B cell (primary cell): ENCODE measurements at regions not wholly inside any gene's neighbourhood (a gene's known extent, or its start where the extent isn't known, plus 50 kb on each side); places are given as distances from the start of the nearest gene placed in this dataset.

ENCODE experiments used
- ATAC-seq: fragments of 200-7000 bp; cut with Tn5 transposase; one replicate; pipeline ENCODE4 v1.10.0; 2021; ENCODE audit warnings: low read depth, mild to moderate bottlenecking, moderate number of reproducible peaks, moderate library complexity
- CTCF ChIA-PET: fragments of 350-600 bp; sonication (Branson Sonifier 250); formaldehyde crosslinking; loops from one replicate; lab custom pipeline; 2021; ENCODE audit warnings: antibody characterized with exemption, inconsistent platforms; lab: Charles Lee
- POLR2A ChIA-PET: fragments of 350-600 bp; sonication (Branson Sonifier 250); formaldehyde crosslinking; loops from one replicate; lab custom pipeline; 2021; ENCODE audit warnings: antibody characterized with exemption; lab: Charles Lee
- DNase-seq: peaks from one replicate; pipeline ENCODE4 v3.0.0; 2013
- H2AFZ ChIP-seq: 2 replicates; pipeline ENCODE4 v1.6.1; 2012; ENCODE audit warnings: mild to moderate bottlenecking, low read depth, low read length; ENCODE audit not compliant: insufficient read depth, poor library complexity, severe bottlenecking
- H3K27ac ChIP-seq, 2 donors: 1 replicate in 1 of 2; 2 replicates in 1 of 2; pipeline ENCODE4 v1.5.1; 2012 to 2013; ENCODE audit warnings: low read length in 2 of 2, mild to moderate bottlenecking in 2 of 2, moderate library complexity in 1 of 2
- H3K27me3 ChIP-seq, 4 experiments: fragments of 200-600 bp in 1 of 4; sonication (generic) in 1 of 4; replicated peaks in 1 of 4; 1 replicate in 2 of 4; 2 replicates in 2 of 4; pipeline versions ENCODE4 v1.6.1 to v1.7.0; 2013 to 2016; ENCODE audit warnings: low read length in 3 of 4, mild to moderate bottlenecking in 2 of 4, mixed read lengths in 1 of 4, moderate library complexity in 1 of 4; ENCODE audit not compliant: insufficient read depth in 4 of 4, control insufficient read depth in 3 of 4; ENCODE audit errors: control extremely low read depth in 1 of 4
- H3K36me3 ChIP-seq, 2 experiments: replicated peaks in 1 of 2; 1 replicate in 1 of 2; 2 replicates in 1 of 2; pipeline versions ENCODE4 v1.6.1 to v1.7.1; 2013; ENCODE audit warnings: low read length in 1 of 2; ENCODE audit not compliant: insufficient read depth in 2 of 2, control insufficient read depth in 1 of 2; ENCODE audit errors: control extremely low read depth in 1 of 2, extremely low read depth in 1 of 2
- H3K4me1 ChIP-seq, 2 donors: fragments of 200-600 bp in 1 of 2; sonication (generic) in 1 of 2; 1 replicate in 1 of 2; 2 replicates in 1 of 2; pipeline versions ENCODE4 v1.5.1 to v1.6.1; 2013 to 2017; ENCODE audit warnings: low read length in 2 of 2; ENCODE audit not compliant: control insufficient read depth in 2 of 2, insufficient read depth in 2 of 2
- H3K4me2 ChIP-seq: replicated peaks from 2 replicates; pipeline ENCODE3; 2012; ENCODE audit warnings: mild to moderate bottlenecking, low read depth, low read length; ENCODE audit not compliant: poor library complexity, severe bottlenecking
- H3K4me3 ChIP-seq, 5 experiments: fragments of 200-600 bp in 1 of 5; sonication (generic) in 1 of 5; 1 replicate in 3 of 5; 2 replicates in 2 of 5; pipeline versions ENCODE4 v1.5.1 to v1.7.0; 2011 to 2016; ENCODE audit warnings: low read length in 4 of 5, mild to moderate bottlenecking in 4 of 5, low read depth in 2 of 5, control low read depth in 1 of 5, moderate library complexity in 1 of 5; ENCODE audit not compliant: insufficient read depth in 1 of 5; ENCODE audit errors: control extremely low read depth in 1 of 5, extremely low read depth in 1 of 5
- H3K79me2 ChIP-seq: fragments of 200-600 bp; sonication (generic); one replicate; pipeline ENCODE4 v1.6.0; 2016; ENCODE audit warnings: low read length; ENCODE audit not compliant: control insufficient read depth, insufficient read depth
- H3K9ac ChIP-seq: fragments of 200-600 bp; sonication (generic); 2 replicates; pipeline ENCODE4 v1.6.1; 2017; ENCODE audit warnings: mild to moderate bottlenecking, low read length, moderate library complexity
- H3K9me3 ChIP-seq, 3 donors: one replicate each; pipeline versions ENCODE4 v1.6.1 to v1.7.1; 2013; ENCODE audit warnings: low read length in 2 of 3; ENCODE audit not compliant: control insufficient read depth in 2 of 3, insufficient read depth in 1 of 3; ENCODE audit errors: control extremely low read depth in 1 of 3
- H4K20me1 ChIP-seq: 2 replicates; pipeline ENCODE4 v1.6.0; 2012; ENCODE audit warnings: mild to moderate bottlenecking, low read length; ENCODE audit not compliant: insufficient read depth, control insufficient read depth, poor library complexity, severe bottlenecking
- H3K27ac Mint-ChIP-seq: one replicate; pipeline ENCODE4 v1.8.0; 2021; ENCODE audit warnings: mixed read lengths
- H3K27me3 Mint-ChIP-seq: one replicate; pipeline ENCODE4 v1.8.0; 2021; ENCODE audit warnings: mixed read lengths
- H3K4me1 Mint-ChIP-seq: one replicate; pipeline ENCODE4 v1.8.0; 2021; ENCODE audit warnings: mixed read lengths
- H3K4me3 Mint-ChIP-seq: one replicate; pipeline ENCODE4 v1.8.0; 2021; ENCODE audit warnings: mixed read lengths
- H3K9me3 Mint-ChIP-seq: one replicate; pipeline ENCODE4 v1.8.0; 2022; ENCODE audit warnings: mixed read lengths; ENCODE audit not compliant: insufficient read depth
- EZH2 ChIP-seq: IDR thresholded peaks from 2 replicates; pipeline ENCODE4 v1.6.1; 2012; ENCODE audit warnings: borderline replicate concordance, low read depth, mild to moderate bottlenecking, moderate library complexity, low read length; ENCODE audit not compliant: insufficient read depth, poor library complexity, severe bottlenecking
- WGBS: methylation state at CpG from one replicate; pipeline ENCODE4 v1.1.5; 2013; ENCODE audit warnings: missing lambda C conversion rate; ENCODE audit not compliant: insufficient coverage; 5-methylcytosine and 5-hydroxymethylcytosine counted together
- intact Hi-C: fragments of 100-400 bp; cut with micrococcal nuclease; formaldehyde crosslinking; loops from one replicate; pipeline ENCODE4 v1.10.0; 2022
- TF ChIP-seq, protein P1 (sequence below): fragments of 200-600 bp; IDR thresholded peaks from one replicate; pipeline ENCODE4 v1.8.0; 2022; ENCODE audit warnings: antibody characterized with exemption, mild to moderate bottlenecking

DNA sequence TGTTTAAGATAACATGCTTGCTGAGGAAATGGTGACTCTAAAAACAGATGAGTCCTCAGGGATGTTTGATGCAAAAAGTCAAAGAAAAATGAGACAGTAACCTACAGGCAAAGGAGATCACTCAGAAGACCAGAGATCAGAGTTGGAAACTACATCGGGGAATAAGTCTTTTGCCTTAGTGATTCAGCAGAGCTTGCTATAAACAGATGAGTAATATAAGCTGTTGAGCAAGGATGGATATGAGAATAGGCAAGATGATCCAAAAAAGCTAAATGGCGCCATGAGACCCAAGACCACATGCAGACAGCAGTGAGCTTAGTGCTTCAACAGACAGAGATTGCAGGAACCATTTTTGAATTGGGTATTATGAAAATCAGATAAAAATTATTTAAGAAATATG, 168.6 kb downstream of the POSTN start:
- H3K4me1 Mint-ChIP-seq: no peaks in the 10 kb centered on the region
- WGBS: 93% methylated on average over 2 of the region's 2 CpGs

DNA sequence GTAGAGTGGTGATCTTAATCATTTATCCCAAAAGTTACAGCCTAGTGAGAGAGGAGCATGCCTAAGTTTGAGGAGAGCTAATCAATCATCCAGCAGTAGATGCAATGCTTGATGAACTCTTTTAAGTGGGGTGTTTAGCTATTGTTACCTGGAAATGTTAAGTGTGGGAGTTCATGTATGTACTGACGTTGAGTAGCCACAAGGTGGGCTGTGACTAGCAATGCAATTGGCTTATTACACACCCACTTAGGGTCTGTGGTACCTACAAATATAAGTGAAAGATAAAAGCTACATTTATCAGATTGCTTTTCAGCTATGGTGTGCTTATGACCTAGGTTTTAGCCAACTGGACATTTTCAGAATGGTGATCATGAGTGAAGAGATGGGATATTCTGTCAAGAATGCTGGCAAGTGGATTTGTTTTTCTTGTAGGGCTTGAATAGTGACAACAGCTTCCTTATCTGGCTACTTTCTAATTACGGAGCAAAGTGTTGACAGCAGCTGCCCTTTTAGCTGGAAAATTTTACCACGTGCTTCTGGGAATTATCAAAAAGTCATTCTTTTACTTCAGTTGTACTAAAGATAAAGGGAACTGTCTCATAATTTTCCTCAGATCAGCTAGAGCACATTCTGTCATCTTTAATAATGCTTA, 170.6 kb downstream of the POSTN start:
- Histone ChIP-seq H3K9ac (no peak overlapping the region), H3K9me3 (peaks cover 0 to 7% (median 0%) of the 10 kb centered on the region in 3 donors), H3K4me1 (no peaks in the 10 kb centered on the region), H3K79me2 (no peaks in the 10 kb centered on the region), H3K4me3 (no peak overlapping the region), H3K36me3 (no peaks in the 10 kb centered on the region), H4K20me1 (no peaks in the 10 kb centered on the region), H3K4me2 (no peak overlapping the region), H2AFZ (no peak overlapping the region), H3K27me3 (no peaks in the 10 kb centered on the region), H3K27ac (no peak overlapping the region)
- ATAC-seq: no peak
- Mint-ChIP-seq H3K4me3 (no peak overlapping the region), H3K27ac (no peak overlapping the region), H3K27me3 (no peaks in the 10 kb centered on the region), H3K4me1 (no peaks in the 10 kb centered on the region), H3K9me3 (no peaks in the 10 kb centered on the region)
- no peak for DNase-seq
- intact Hi-C loops: no loop called here
- WGBS: no CpG with 5 or more reads among the region's 3 CpGs
- ChIA-PET CTCF (no interaction called here), POLR2A (no interaction called here)
- TF ChIP-seq EZH2: no peak
- TF ChIP-seq, protein P1, sequence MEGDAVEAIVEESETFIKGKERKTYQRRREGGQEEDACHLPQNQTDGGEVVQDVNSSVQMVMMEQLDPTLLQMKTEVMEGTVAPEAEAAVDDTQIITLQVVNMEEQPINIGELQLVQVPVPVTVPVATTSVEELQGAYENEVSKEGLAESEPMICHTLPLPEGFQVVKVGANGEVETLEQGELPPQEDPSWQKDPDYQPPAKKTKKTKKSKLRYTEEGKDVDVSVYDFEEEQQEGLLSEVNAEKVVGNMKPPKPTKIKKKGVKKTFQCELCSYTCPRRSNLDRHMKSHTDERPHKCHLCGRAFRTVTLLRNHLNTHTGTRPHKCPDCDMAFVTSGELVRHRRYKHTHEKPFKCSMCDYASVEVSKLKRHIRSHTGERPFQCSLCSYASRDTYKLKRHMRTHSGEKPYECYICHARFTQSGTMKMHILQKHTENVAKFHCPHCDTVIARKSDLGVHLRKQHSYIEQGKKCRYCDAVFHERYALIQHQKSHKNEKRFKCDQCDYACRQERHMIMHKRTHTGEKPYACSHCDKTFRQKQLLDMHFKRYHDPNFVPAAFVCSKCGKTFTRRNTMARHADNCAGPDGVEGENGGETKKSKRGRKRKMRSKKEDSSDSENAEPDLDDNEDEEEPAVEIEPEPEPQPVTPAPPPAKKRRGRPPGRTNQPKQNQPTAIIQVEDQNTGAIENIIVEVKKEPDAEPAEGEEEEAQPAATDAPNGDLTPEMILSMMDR: no peak

More for the DNA sequence above, 168.6 kb downstream of the POSTN start:
- ChIA-PET POLR2A (no interaction called here), CTCF (no interaction called here)
- ATAC-seq: no peak
- H3K27me3 Mint-ChIP-seq: no peaks in the 10 kb centered on the region
- no peaks in the 10 kb centered on the region for H3K9me3 Mint-ChIP-seq
- H2AFZ ChIP-seq: no peak overlapping the region
- no peak for TF ChIP-seq EZH2
- TF ChIP-seq, protein P1: no peak
- H3K27me3 ChIP-seq: no peaks in the 10 kb centered on the region
- no peak overlapping the region for H3K27ac Mint-ChIP-seq
- H3K4me1 ChIP-seq: no peaks in the 10 kb centered on the region
- no peak for DNase-seq
- no peaks in the 10 kb centered on the region for H3K36me3 ChIP-seq
- H4K20me1 ChIP-seq: no peaks in the 10 kb centered on the region
- no peak overlapping the region for H3K27ac ChIP-seq
- intact Hi-C loops: no loop called here
- H3K9ac ChIP-seq: no peak overlapping the region
- no peak overlapping the region for H3K4me3 Mint-ChIP-seq
- H3K4me3 ChIP-seq: no peak overlapping the region
- H3K4me2 ChIP-seq: no peak overlapping the region
- H3K79me2 ChIP-seq: no peaks in the 10 kb centered on the region
- H3K9me3 ChIP-seq: no peaks in the 10 kb centered on the region
